WTC11 (cell line): ENCODE measurements at regions not wholly inside any gene's neighbourhood (a gene's known extent, or its start where the extent isn't known, plus 50 kb on each side); places are given as distances from the start of the nearest gene placed in this dataset.

Source experiments
- ATF3 ChIP-seq: sonication (generic); formaldehyde crosslinking; conservative IDR thresholded peaks from 2 replicates; pipeline ENCODE4 v1.8.1; 2022; ENCODE audit warnings: mild to moderate bottlenecking, missing genetic modification reagents
- CTCF ChIP-seq: fragments of 200-600 bp; IDR thresholded peaks from 2 replicates; pipeline ENCODE4 v1.8.0; 2022; ENCODE audit warnings: antibody characterized with exemption
- E2F5 ChIP-seq: sonication (generic); formaldehyde crosslinking; IDR thresholded peaks from 2 replicates; pipeline ENCODE4 v1.8.1; 2022; ENCODE audit warnings: mild to moderate bottlenecking, moderate library complexity, missing genetic modification reagents
- ELF4 ChIP-seq: sonication (generic); formaldehyde crosslinking; IDR thresholded peaks from 2 replicates; pipeline ENCODE4 v1.8.1; 2022; ENCODE audit warnings: low read depth, mild to moderate bottlenecking, moderate library complexity, missing genetic modification reagents
- IRF1 ChIP-seq: sonication (generic); formaldehyde crosslinking; IDR thresholded peaks from 2 replicates; pipeline ENCODE4 v1.8.0; 2023; ENCODE audit warnings: missing genetic modification reagents
- SP1 ChIP-seq: sonication (generic); formaldehyde crosslinking; conservative IDR thresholded peaks from 2 replicates; pipeline ENCODE4 v1.8.1; 2022; ENCODE audit warnings: missing genetic modification reagents
- TEAD1 ChIP-seq: sonication (generic); formaldehyde crosslinking; IDR thresholded peaks from 2 replicates; pipeline ENCODE4 v1.8.0; 2022; ENCODE audit warnings: mild to moderate bottlenecking, missing genetic modification reagents
- USF1 ChIP-seq: sonication (generic); formaldehyde crosslinking; IDR thresholded peaks from 2 replicates; pipeline ENCODE4 v1.8.0; 2022; ENCODE audit warnings: mild to moderate bottlenecking, missing genetic modification reagents
- USF2 ChIP-seq: sonication (generic); formaldehyde crosslinking; IDR thresholded peaks from 2 replicates; pipeline ENCODE4 v1.8.1; 2023; ENCODE audit warnings: mild to moderate bottlenecking, missing genetic modification reagents, moderate library complexity
- ZNF121 ChIP-seq: sonication (generic); formaldehyde crosslinking; IDR thresholded peaks from 2 replicates; pipeline ENCODE4 v1.8.0; 2023; ENCODE audit warnings: missing genetic modification reagents

- no peak for TF ChIP-seq SP1
- no peak for TF ChIP-seq ATF3 (CRISPR knock-in tag)
- TF ChIP-seq ELF4 (CRISPR knock-in tag): no peak
- no peak for TF ChIP-seq CTCF
- TF ChIP-seq USF1: no peak
- TF ChIP-seq USF2: no peak
- TF ChIP-seq ZNF121 (CRISPR knock-in tag): no peak
- no peak for TF ChIP-seq TEAD1 (CRISPR knock-in tag)
- TF ChIP-seq IRF1: no peak
- TF ChIP-seq E2F5 (CRISPR knock-in tag): no peak
Observed at GRCh38 chr4:188839704-188840103, 700.5 kb downstream of the TRIML1 start.
